ENCODE measurements at regions not wholly inside any gene's neighbourhood (a gene's known extent, or its start where the extent isn't known, plus 50 kb on each side); places are given as distances from the start of the nearest gene placed in this dataset.

- ATAC-seq (ENCODE audit: low read depth) (no peak), DNase-seq (no peak)
- no peak overlapping the region for H3K27ac ChIP-seq (ENCODE audit: low read length in 2 of 2)
- H3K4me2 ChIP-seq (replicated peaks; ENCODE audit: low read depth, low read length, poor library complexity, severe bottlenecking): no peak overlapping the region
- intact Hi-C loops (cut with micrococcal nuclease): no loop called here
- ChIA-PET CTCF (no interaction called here), POLR2A (no interaction called here)
- no peak overlapping the region for H3K9ac ChIP-seq (ENCODE audit: low read length)
- Mint-ChIP-seq H3K9me3 (ENCODE audit: insufficient read depth) (no peaks in the 10 kb centered on the region), H3K4me1 (no peaks in the 10 kb centered on the region), H3K27ac (no peak overlapping the region), H3K27me3 (no peaks in the 10 kb centered on the region), H3K4me3 (no peak overlapping the region)
- WGBS (ENCODE audit: insufficient coverage): 97% methylated on average over 3 of the region's 3 CpGs
- no peak overlapping the region for H3K4me3 ChIP-seq (ENCODE audit: control extremely low read depth in 1 of 5, extremely low read depth in 1 of 5, insufficient read depth in 1 of 5, low read depth in 2 of 5, low read length in 4 of 5)
- H3K79me2 ChIP-seq (ENCODE audit: control insufficient read depth, insufficient read depth, low read length): no peaks in the 10 kb centered on the region
- no peaks in the 10 kb centered on the region for H3K4me1 ChIP-seq (ENCODE audit: control insufficient read depth in 2 of 2, insufficient read depth in 2 of 2, low read length in 2 of 2)
- H3K9me3 ChIP-seq (ENCODE audit: control extremely low read depth in 1 of 3, control insufficient read depth in 2 of 3, insufficient read depth in 1 of 3, low read length in 2 of 3): no peaks in the 10 kb centered on the region
- H3K27me3 ChIP-seq (replicated peaks in 1 of 4; ENCODE audit: control extremely low read depth in 1 of 4, control insufficient read depth in 3 of 4, insufficient read depth in 4 of 4, low read length in 3 of 4): no peaks in the 10 kb centered on the region
- no peaks in the 10 kb centered on the region for H4K20me1 ChIP-seq (ENCODE audit: control insufficient read depth, insufficient read depth, low read length, poor library complexity, severe bottlenecking)
- no peaks in the 10 kb centered on the region for H3K36me3 ChIP-seq (replicated peaks in 1 of 2; ENCODE audit: control extremely low read depth in 1 of 2, control insufficient read depth in 1 of 2, extremely low read depth in 1 of 2, insufficient read depth in 2 of 2, low read length in 1 of 2)
- no peak overlapping the region for H2AFZ ChIP-seq (ENCODE audit: insufficient read depth, low read depth, low read length, poor library complexity, severe bottlenecking)
- no peak for TF ChIP-seq CTCF (IDR thresholded peaks at IDR 0.05)
- TF ChIP-seq EZH2 (IDR thresholded peaks at IDR 0.05; ENCODE audit: borderline replicate concordance, insufficient read depth, low read depth, low read length, poor library complexity, severe bottlenecking): no peak
Observed at GRCh38 chr2:146468578-146468977, 1376.3 kb upstream of the ACVR2A start.

GRCh38 chr2:146467425-146467824 lies 1377.4 kb upstream of the ACVR2A start:
- Histone ChIP-seq H3K79me2 (ENCODE audit: control insufficient read depth, insufficient read depth, low read length) (no peaks in the 10 kb centered on the region), H2AFZ (ENCODE audit: insufficient read depth, low read depth, low read length, poor library complexity, severe bottlenecking) (no peak overlapping the region), H3K27me3 (replicated peaks in 1 of 4; ENCODE audit: control extremely low read depth in 1 of 4, control insufficient read depth in 3 of 4, insufficient read depth in 4 of 4, low read length in 3 of 4) (no peaks in the 10 kb centered on the region), H4K20me1 (ENCODE audit: control insufficient read depth, insufficient read depth, low read length, poor library complexity, severe bottlenecking) (no peaks in the 10 kb centered on the region), H3K9me3 (ENCODE audit: control extremely low read depth in 1 of 3, control insufficient read depth in 2 of 3, insufficient read depth in 1 of 3, low read length in 2 of 3) (no peaks in the 10 kb centered on the region), H3K36me3 (replicated peaks in 1 of 2; ENCODE audit: control extremely low read depth in 1 of 2, control insufficient read depth in 1 of 2, extremely low read depth in 1 of 2, insufficient read depth in 2 of 2, low read length in 1 of 2) (no peaks in the 10 kb centered on the region), H3K9ac (ENCODE audit: low read length) (no peak overlapping the region), H3K4me3 (ENCODE audit: control extremely low read depth in 1 of 5, extremely low read depth in 1 of 5, insufficient read depth in 1 of 5, low read depth in 2 of 5, low read length in 4 of 5) (no peak overlapping the region), H3K27ac (ENCODE audit: low read length in 2 of 2) (no peak overlapping the region), H3K4me1 (ENCODE audit: control insufficient read depth in 2 of 2, insufficient read depth in 2 of 2, low read length in 2 of 2) (no peaks in the 10 kb centered on the region), H3K4me2 (replicated peaks; ENCODE audit: low read depth, low read length, poor library complexity, severe bottlenecking) (no peak overlapping the region)
- no peak overlapping the region for H3K4me3 Mint-ChIP-seq
- ChIA-PET CTCF (no interaction called here), POLR2A (no interaction called here)
- no peak overlapping the region for H3K27ac Mint-ChIP-seq
- DNase-seq (no peak), ATAC-seq (ENCODE audit: low read depth) (no peak)
- intact Hi-C loops (cut with micrococcal nuclease): no loop called here
- no peaks in the 10 kb centered on the region for H3K27me3 Mint-ChIP-seq
- WGBS (ENCODE audit: insufficient coverage): no CpG with 5 or more reads among the region's 3 CpGs
- no peaks in the 10 kb centered on the region for H3K4me1 Mint-ChIP-seq
- TF ChIP-seq EZH2 (IDR thresholded peaks at IDR 0.05; ENCODE audit: borderline replicate concordance, insufficient read depth, low read depth, low read length, poor library complexity, severe bottlenecking) (no peak), CTCF (IDR thresholded peaks at IDR 0.05) (no peak)
- H3K9me3 Mint-ChIP-seq (ENCODE audit: insufficient read depth): no peaks in the 10 kb centered on the region
